Keratinocyte (primary cell): ENCODE measurements at regions not wholly inside any gene's neighbourhood (a gene's known extent, or its start where the extent isn't known, plus 50 kb on each side); places are given as distances from the start of the nearest gene placed in this dataset.

Experiments
- EZH2 ChIP-seq: IDR thresholded peaks from one replicate; pipeline ENCODE4 v1.6.1; 2012; ENCODE audit warnings: inconsistent platforms, mild to moderate bottlenecking, low read length, moderate library complexity
- TF ChIP-seq, protein P1 (sequence below), 3 experiments: IDR thresholded peaks in 1 of 3; conservative IDR thresholded peaks in 1 of 3; optimal IDR thresholded peaks in 1 of 3; 2 replicates in 2 of 3; 3 replicates in 1 of 3; pipeline versions ENCODE3 to v1.5.1; 2011; ENCODE audit warnings: low read length in 3 of 3, mild to moderate bottlenecking in 3 of 3, moderate library complexity in 2 of 3, control low read depth in 1 of 3, inconsistent platforms in 1 of 3; ENCODE audit not compliant: insufficient read depth in 2 of 3; ENCODE audit errors: extremely low read depth in 1 of 3

DNA sequence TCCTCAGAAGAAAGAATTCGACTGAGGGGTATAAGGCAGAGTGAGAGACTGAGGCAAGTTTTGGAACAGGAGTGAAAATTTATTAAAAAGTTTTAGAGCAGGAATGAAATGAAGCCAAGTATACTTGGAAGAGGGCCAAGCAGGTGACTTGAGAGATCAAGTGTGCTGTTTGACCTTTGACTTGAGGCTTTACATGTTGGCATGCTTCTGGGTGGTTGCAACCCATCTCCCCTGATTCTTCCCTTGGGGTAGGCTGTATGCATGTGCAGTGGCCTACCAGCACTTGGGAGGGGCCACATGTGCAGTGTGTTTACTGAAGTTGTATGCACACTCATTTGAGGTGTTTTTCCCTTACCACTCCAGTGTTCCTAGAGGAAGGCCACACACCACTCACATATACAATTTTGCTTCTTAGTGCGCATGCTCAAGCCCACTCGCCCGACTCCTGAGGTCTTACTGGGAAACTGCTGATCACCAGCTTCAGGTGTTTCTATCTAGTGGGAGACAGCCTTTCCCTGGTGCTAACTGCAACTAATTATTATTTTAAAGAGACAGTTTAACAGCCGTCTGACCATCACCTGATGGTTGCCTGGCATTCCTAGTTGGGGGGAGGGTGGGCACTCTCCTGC lies 61.5 kb upstream of the CADPS start:
- TF ChIP-seq, protein P1, sequence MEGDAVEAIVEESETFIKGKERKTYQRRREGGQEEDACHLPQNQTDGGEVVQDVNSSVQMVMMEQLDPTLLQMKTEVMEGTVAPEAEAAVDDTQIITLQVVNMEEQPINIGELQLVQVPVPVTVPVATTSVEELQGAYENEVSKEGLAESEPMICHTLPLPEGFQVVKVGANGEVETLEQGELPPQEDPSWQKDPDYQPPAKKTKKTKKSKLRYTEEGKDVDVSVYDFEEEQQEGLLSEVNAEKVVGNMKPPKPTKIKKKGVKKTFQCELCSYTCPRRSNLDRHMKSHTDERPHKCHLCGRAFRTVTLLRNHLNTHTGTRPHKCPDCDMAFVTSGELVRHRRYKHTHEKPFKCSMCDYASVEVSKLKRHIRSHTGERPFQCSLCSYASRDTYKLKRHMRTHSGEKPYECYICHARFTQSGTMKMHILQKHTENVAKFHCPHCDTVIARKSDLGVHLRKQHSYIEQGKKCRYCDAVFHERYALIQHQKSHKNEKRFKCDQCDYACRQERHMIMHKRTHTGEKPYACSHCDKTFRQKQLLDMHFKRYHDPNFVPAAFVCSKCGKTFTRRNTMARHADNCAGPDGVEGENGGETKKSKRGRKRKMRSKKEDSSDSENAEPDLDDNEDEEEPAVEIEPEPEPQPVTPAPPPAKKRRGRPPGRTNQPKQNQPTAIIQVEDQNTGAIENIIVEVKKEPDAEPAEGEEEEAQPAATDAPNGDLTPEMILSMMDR (optimal IDR thresholded peaks at IDR 0.05 in 1 of 3, IDR thresholded peaks at IDR 0.05 in 1 of 3, conservative IDR thresholded peaks at IDR 0.05 in 1 of 3; ENCODE audit: extremely low read depth in 1 of 3, insufficient read depth in 2 of 3, low read length in 3 of 3), result no peak
- TF ChIP-seq EZH2, result no peak
